Activated CD8-positive, alpha-beta T cell treated with anti-CD3 and anti-CD28 coated beads, Interleukin-2, amount 10 ng/mL, durations not matched to agents 7 days and 5 days (primary cell): ENCODE measurements at regions not wholly inside any gene's neighbourhood (a gene's known extent, or its start where the extent isn't known, plus 50 kb on each side); places are given as distances from the start of the nearest gene placed in this dataset.
A peak's percentile ranks its signal among the peaks of the same experiment; 100 is the strongest.

Experiments used
- ATAC-seq: fragments of 150-1000 bp; cut with Tn5 transposase; one replicate; pipeline ENCODE4 v1.10.0; 2021; ENCODE audit warnings: moderate library complexity
- CTCF ChIA-PET: fragments of 350-600 bp; sonication (Branson Sonifier 250); formaldehyde crosslinking; loops from one replicate; lab custom pipeline; 2021; ENCODE audit warnings: antibody characterized with exemption; lab: Charles Lee
- POLR2A ChIA-PET: fragments of 350-600 bp; sonication (Branson Sonifier 250); formaldehyde crosslinking; loops from one replicate; lab custom pipeline; 2021; ENCODE audit warnings: antibody characterized with exemption; lab: Charles Lee
- DNase-seq: peaks from one replicate; pipeline ENCODE4 v3.0.0-alpha.2; 2020
- H3K27ac Mint-ChIP-seq: one replicate; pipeline ENCODE4 v1.8.0; 2021; ENCODE audit warnings: mild to moderate bottlenecking, mixed read lengths
- H3K27me3 Mint-ChIP-seq: one replicate; pipeline ENCODE4 v1.8.0; 2021; ENCODE audit warnings: low read depth, mixed read lengths
- H3K36me3 Mint-ChIP-seq: one replicate; pipeline ENCODE4 v1.8.0; 2021; ENCODE audit warnings: low read depth, mixed read lengths
- H3K4me1 Mint-ChIP-seq: one replicate; pipeline ENCODE4 v1.8.0; 2021; ENCODE audit warnings: low read depth, mixed read lengths
- H3K4me3 Mint-ChIP-seq: one replicate; pipeline ENCODE4 v1.8.0; 2021; ENCODE audit warnings: mild to moderate bottlenecking, mixed read lengths
- H3K9me3 Mint-ChIP-seq: one replicate; pipeline ENCODE4 v1.8.0; 2022; ENCODE audit warnings: mixed read lengths; ENCODE audit not compliant: insufficient read depth

DNA sequence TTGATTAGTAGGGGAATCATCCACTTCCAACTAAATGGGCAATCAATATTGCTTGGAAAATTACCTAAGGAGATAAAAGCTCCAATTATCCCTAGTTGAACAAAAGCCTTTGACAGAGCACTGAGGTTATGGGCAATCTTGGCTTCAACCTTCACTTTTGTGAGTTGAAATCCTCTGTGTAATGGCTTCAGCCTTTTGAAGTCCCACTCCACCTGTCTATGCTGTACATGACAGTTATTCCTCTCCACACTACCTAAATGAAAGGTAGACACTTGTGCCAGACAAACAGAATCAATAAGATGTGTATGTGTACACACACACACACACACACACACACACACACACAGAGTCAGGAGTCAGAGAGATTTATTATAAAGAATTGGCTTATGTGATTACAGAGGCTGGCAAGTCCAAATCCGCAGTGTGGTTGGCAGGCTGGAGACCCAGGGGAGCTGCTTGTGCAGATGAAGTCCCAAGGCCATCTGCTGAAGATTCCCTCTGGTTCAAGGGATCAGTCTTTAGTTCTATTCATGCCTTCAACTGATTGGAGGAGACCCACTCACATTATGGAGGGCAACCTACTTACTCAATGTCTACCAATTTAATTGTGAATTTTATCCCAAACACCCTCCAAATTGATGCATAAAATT, 164.8 kb upstream of the CDC14C start:
- Mint-ChIP-seq H3K27ac (no peak overlapping the region), H3K36me3 (no peaks in the 10 kb centered on the region), H3K4me3 (no peak overlapping the region), H3K4me1 (no peaks in the 10 kb centered on the region), H3K9me3 (no peaks in the 10 kb centered on the region), H3K27me3 (no peaks in the 10 kb centered on the region)
- ChIA-PET CTCF (no interaction called here), POLR2A (no interaction called here)
- no peak for DNase-seq
- no peak for ATAC-seq

- CTCF ChIA-PET = no interaction called here
- H3K36me3 Mint-ChIP-seq = no peaks in the 10 kb centered on the region
Observed at GRCh38 chr7:48760528-48761265, 163.7 kb upstream of the CDC14C start.

DNA sequence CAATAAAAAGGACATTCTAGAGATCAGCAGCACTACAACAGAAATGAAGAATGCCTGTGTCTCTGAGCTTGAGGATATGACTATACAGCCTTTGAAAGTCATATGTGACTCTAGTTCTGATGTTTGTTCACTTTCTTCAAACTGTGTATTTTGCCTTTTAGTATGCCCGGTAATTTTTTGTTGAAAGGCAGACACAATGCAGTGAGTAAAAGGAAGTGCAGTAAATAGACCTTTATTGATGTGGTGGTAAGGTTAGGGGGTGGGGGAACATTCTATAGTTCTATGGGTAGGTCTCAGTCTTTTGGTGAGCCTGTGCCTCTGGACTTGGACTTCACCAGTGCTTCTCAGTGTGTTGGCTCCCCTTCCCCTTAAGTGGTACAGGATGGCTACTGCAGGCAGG, 143.5 kb upstream of the CDC14C start:
- Mint-ChIP-seq H3K36me3 (no peaks in the 10 kb centered on the region), H3K9me3 (peaks cover 6% of the 10 kb centered on the region), H3K4me1 (peaks cover 4% of the 10 kb centered on the region), H3K27me3 (no peaks in the 10 kb centered on the region), H3K27ac (no peak overlapping the region), H3K4me3 (no peak overlapping the region)
- DNase-seq = no peak
- ATAC-seq = no peak
- ChIA-PET POLR2A (no interaction called here), CTCF (no interaction called here)

More at GRCh38 chr7:48760528-48761265, 163.7 kb upstream of the CDC14C start:
- POLR2A ChIA-PET = no interaction called here
- no peak overlapping the region for H3K4me3 Mint-ChIP-seq
- H3K4me1 Mint-ChIP-seq = no peaks in the 10 kb centered on the region
- DNase-seq = no peak
- ATAC-seq = no peak
- no peak overlapping the region for H3K27ac Mint-ChIP-seq
- no peaks in the 10 kb centered on the region for H3K9me3 Mint-ChIP-seq
- no peaks in the 10 kb centered on the region for H3K27me3 Mint-ChIP-seq

DNA sequence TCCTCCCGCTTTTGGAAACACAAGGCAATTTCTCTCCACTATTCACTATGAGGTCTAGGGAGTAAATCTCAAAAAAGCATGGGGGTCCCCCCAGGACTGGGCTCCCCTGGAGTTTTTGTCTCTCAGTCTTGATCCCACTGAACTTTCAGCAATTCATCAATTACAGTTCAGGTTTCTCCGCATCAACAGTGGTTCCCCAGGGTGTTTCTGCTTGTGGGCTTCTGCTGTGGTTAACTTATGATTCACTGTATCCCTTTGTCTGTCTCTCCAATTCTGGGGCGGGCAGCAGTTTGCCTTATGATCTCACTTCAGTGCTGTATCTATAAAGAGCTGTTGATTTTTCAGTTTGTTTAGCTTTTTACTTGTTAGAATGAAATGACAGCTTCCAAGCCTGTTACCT, 142.6 kb upstream of the CDC14C start:
- no peaks in the 10 kb centered on the region for H3K27me3 Mint-ChIP-seq
- peaks cover 2% of the 10 kb centered on the region for H3K9me3 Mint-ChIP-seq
- ATAC-seq (no peak), DNase-seq (peak; percentile 24)
- peaks cover 4% of the 10 kb centered on the region for H3K4me1 Mint-ChIP-seq
- H3K27ac Mint-ChIP-seq = no peak overlapping the region
- H3K36me3 Mint-ChIP-seq = no peaks in the 10 kb centered on the region
- no peak overlapping the region for H3K4me3 Mint-ChIP-seq
- POLR2A ChIA-PET = no interaction called here
- CTCF ChIA-PET = no interaction called here

DNA sequence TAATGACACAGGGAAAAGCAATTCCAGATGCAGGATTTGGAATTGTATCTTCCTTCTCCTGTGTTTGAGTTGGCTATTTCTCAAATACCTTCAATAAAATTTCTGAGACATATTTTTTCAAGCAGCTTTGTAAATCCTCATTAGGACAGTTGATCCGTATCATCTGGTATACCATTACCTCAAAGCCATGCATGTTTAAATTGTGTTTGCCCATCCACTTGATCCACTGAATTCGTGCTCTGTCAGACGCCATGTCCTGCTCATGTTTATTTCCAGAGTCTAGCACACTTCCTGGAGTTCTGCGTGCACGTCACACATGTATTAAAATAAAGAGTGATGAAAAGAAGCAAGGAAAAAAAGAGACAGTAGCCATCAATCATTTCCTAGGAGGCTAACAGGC, 141.8 kb upstream of the CDC14C start:
- H3K4me3 Mint-ChIP-seq = no peak overlapping the region
- ChIA-PET POLR2A (no interaction called here), CTCF (no interaction called here)
- no peak overlapping the region for H3K27ac Mint-ChIP-seq
- no peaks in the 10 kb centered on the region for H3K36me3 Mint-ChIP-seq
- DNase-seq = no peak
- H3K4me1 Mint-ChIP-seq = peaks cover 4% of the 10 kb centered on the region
- ATAC-seq = no peak
- H3K9me3 Mint-ChIP-seq = no peaks in the 10 kb centered on the region
- no peaks in the 10 kb centered on the region for H3K27me3 Mint-ChIP-seq

DNA sequence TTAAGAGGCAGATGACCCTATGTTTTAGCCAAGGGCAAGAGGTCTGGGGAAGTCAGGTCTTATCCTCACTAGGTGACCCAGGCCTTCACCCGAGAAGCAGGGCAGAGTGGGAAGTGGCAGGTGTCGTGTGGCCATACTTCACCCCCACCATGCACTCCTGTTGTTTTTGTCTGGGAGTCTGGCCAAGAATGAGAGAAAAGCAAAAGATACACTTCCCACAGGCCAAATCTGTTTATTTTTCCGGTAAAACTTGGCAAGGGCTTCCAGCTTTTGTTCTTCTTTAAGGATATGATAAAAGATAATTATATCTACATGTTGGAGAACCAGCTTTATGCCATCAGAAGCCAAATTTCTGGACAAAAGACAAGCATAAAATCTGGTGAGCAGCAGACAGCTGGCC, 137.4 kb upstream of the CDC14C start:
- Mint-ChIP-seq H3K4me3 (no peak overlapping the region), H3K27me3 (no peaks in the 10 kb centered on the region), H3K9me3 (no peaks in the 10 kb centered on the region), H3K27ac (no peak overlapping the region), H3K4me1 (no peaks in the 10 kb centered on the region), H3K36me3 (no peaks in the 10 kb centered on the region)
- ATAC-seq (no peak), DNase-seq (no peak)
- CTCF ChIA-PET = no interaction called here
- POLR2A ChIA-PET = no interaction called here

GRCh38 chr7:48803250-48803649, 121.1 kb upstream of the CDC14C start:
- ATAC-seq (no peak), DNase-seq (no peak)
- Mint-ChIP-seq H3K4me3 (no peak overlapping the region), H3K9me3 (no peaks in the 10 kb centered on the region), H3K27ac (no peak overlapping the region), H3K4me1 (no peaks in the 10 kb centered on the region), H3K36me3 (no peaks in the 10 kb centered on the region), H3K27me3 (no peaks in the 10 kb centered on the region)
- CTCF ChIA-PET = no interaction called here
- POLR2A ChIA-PET = no interaction called here

DNA sequence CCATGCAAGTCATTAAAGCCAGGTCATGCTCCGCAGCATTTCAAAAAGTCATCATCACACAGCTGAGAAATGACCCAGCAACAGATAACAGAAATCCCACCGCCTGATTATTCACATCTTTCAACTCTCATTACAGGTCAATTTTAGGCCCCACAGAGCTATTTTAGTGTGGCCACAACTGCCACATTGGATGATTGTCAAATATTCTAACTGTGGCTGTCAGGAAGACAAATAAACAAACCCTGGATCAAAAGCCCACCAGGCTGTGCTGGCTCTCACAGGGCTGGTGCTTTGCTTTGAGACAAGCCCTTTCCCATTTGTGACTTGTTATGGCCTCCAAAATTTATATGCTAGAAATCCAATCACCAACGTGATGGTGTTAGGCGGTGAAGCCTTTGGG, 117.6 kb upstream of the CDC14C start:
- H3K27me3 Mint-ChIP-seq = no peaks in the 10 kb centered on the region
- no peaks in the 10 kb centered on the region for H3K4me1 Mint-ChIP-seq
- ChIA-PET POLR2A (no interaction called here), CTCF (no interaction called here)
- DNase-seq = no peak
- H3K4me3 Mint-ChIP-seq = no peak overlapping the region
- H3K36me3 Mint-ChIP-seq = no peaks in the 10 kb centered on the region
- ATAC-seq = no peak
- H3K9me3 Mint-ChIP-seq = no peaks in the 10 kb centered on the region
- no peak overlapping the region for H3K27ac Mint-ChIP-seq

DNA sequence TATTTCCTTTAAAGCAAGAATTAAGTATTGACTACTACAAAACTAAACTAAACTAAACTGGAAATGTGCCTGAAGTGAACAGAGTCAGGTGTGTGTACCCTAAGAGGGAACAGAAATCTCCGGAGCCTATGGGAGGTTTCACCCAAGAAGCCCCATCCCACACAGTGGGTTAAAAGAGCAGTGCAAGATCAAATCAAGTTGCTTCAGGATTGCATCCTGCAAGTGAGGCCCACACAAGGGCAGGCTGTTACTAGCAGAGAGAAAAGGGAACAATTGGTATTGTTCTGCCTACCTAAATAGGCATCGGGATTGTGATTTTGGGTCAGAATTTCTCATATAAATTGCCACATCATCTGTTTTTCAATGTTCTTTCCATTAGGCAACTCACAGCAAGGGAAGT, 113.3 kb upstream of the CDC14C start:
- no peaks in the 10 kb centered on the region for H3K9me3 Mint-ChIP-seq
- no peaks in the 10 kb centered on the region for H3K27me3 Mint-ChIP-seq
- no peaks in the 10 kb centered on the region for H3K36me3 Mint-ChIP-seq
- no peaks in the 10 kb centered on the region for H3K4me1 Mint-ChIP-seq
- H3K4me3 Mint-ChIP-seq = no peak overlapping the region
- DNase-seq = no peak
- ATAC-seq = no peak
- POLR2A ChIA-PET = no interaction called here
- CTCF ChIA-PET = no interaction called here
- H3K27ac Mint-ChIP-seq = no peak overlapping the region

DNA sequence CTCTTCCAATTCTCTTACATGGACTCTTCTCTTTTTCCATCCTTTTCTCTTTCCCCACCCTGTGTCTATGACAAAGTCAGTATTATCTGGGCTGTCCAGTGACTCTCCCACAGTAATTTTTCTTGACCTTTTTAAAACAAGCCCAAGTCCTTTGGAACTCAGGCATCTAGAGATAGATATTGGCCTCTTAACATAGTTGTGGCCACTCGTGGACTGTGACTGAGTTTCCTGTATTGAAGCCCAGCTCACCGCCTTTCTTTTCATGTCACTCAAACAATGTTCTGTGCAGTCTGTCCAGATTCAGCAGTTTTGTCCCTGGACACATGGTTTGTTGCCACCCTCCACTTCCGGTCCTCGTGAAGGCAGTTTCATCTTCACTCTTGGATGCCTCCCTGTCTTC, 110.9 kb upstream of the CDC14C start:
- H3K27ac Mint-ChIP-seq = no peak overlapping the region
- H3K9me3 Mint-ChIP-seq = no peaks in the 10 kb centered on the region
- ChIA-PET POLR2A (interaction anchor here (0.9 kb wide), 1 partner anchor 13 kb away, joined by 3 read pairs; no protein-coding TSS in a partner anchor), CTCF (no interaction called here)
- H3K4me1 Mint-ChIP-seq = no peaks in the 10 kb centered on the region
- ATAC-seq (no peak), DNase-seq (no peak)
- no peaks in the 10 kb centered on the region for H3K27me3 Mint-ChIP-seq
- H3K36me3 Mint-ChIP-seq = no peaks in the 10 kb centered on the region
- H3K4me3 Mint-ChIP-seq = no peak overlapping the region

DNA sequence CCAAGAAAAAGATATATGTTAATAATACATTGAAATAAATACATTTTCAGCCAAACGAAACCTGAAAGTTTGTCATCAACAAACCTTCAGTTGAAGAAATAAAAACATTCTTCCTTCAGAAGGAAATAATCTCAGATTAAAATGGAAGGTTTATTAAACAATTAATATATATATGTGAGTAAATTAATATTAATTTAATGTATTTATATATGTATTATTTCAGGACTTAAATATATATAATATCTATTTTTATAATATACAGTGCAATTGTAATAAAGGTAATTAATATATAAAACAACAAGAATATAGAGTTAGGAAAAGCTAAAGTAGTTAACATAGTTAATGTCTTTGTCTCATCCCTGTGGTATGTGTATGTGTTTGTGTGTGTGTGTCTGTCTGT, 102.2 kb upstream of the CDC14C start:
- no peaks in the 10 kb centered on the region for H3K27me3 Mint-ChIP-seq
- no peak for DNase-seq
- no peak overlapping the region for H3K27ac Mint-ChIP-seq
- no peaks in the 10 kb centered on the region for H3K4me1 Mint-ChIP-seq
- no peaks in the 10 kb centered on the region for H3K9me3 Mint-ChIP-seq
- CTCF ChIA-PET = no interaction called here
- no peak for ATAC-seq
- POLR2A ChIA-PET = no interaction called here
- no peaks in the 10 kb centered on the region for H3K36me3 Mint-ChIP-seq
- no peak overlapping the region for H3K4me3 Mint-ChIP-seq

DNA sequence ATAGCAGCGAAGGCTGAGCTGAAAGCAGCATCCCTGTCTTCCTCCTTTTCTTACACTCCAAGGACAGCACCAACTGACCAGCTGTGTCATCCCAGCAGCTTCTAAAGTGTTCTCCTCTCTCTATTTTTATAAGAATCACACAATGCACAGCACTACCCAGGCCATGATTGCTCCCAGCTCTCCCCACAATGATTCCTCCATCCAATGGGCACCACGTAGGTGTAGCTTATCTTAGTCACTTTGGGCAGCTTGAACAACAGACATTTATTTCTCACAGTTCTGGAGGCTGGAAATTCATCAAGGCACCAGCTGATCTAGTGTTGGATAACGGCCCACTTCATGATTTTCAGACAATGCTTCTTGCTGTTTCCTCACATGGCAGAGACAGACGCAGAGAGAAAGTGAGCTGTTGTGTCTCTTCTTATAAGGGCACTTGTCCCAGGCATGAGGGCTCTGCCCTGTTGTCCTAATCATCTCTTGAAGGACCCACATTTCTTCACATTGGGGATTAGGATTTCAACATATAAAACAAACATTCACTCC, 92.0 kb upstream of the CDC14C start:
- ChIA-PET POLR2A (no interaction called here), CTCF (no interaction called here)
- DNase-seq = no peak
- Mint-ChIP-seq H3K4me1 (no peaks in the 10 kb centered on the region), H3K36me3 (no peaks in the 10 kb centered on the region), H3K9me3 (peaks cover 5% of the 10 kb centered on the region), H3K27ac (no peak overlapping the region), H3K27me3 (no peaks in the 10 kb centered on the region), H3K4me3 (no peak overlapping the region)
- no peak for ATAC-seq
